K562 (cell line): ENCODE measurements at regions not wholly inside any gene's neighbourhood (a gene's known extent, or its start where the extent isn't known, plus 50 kb on each side); places are given as distances from the start of the nearest gene placed in this dataset.
"Not testable (repeated sequence)": the region's sequence is repeated elsewhere in the genome, so short reads cannot be mapped to it uniquely, and the experiment has no call there.

ENCODE experiments used
- CHD2 ChIP-seq: IDR thresholded peaks from 2 replicates; pipeline ENCODE4 v1.6.1; 2011; ENCODE audit warnings: low read depth, low read length
- CTCF ChIP-seq, 3 experiments: IDR thresholded peaks in 2 of 3; conservative IDR thresholded peaks in 1 of 3; 2 replicates each; pipeline ENCODE4 v1.5.1; 2011 to 2012; ENCODE audit warnings: low read length in 3 of 3, mild to moderate bottlenecking in 3 of 3, control low read depth in 2 of 3, improper control_type of control experiment in 1 of 3, inconsistent platforms in 1 of 3, low read depth in 1 of 3, mixed read lengths in 1 of 3, moderate library complexity in 1 of 3; ENCODE audit not compliant: insufficient read depth in 2 of 3
- E4F1 ChIP-seq: fragments of 250-450 bp; sonication (Bioruptor Pico); IDR thresholded peaks from 2 replicates; pipeline ENCODE4 v1.5.0; 2021; ENCODE audit warnings: mild to moderate bottlenecking, borderline replicate concordance
- FOXA1 ChIP-seq: fragments of 450-650 bp; IDR thresholded peaks from 2 replicates; pipeline ENCODE4 v1.6.1; 2016; ENCODE audit warnings: mild to moderate bottlenecking, borderline replicate concordance
- HNRNPLL ChIP-seq: fragments of 200-400 bp; formaldehyde crosslinking; IDR thresholded peaks from 2 replicates; pipeline ENCODE4 v1.6.1; 2017; ENCODE audit warnings: low read length, low read depth, mild to moderate bottlenecking; ENCODE audit not compliant: poor library complexity, severe bottlenecking
- NR2C2 ChIP-seq, 2 experiments: fragments of 200-800 bp in 1 of 2; sonication (Bioruptor generic) in 1 of 2; sonication (generic) in 1 of 2; formaldehyde crosslinking in 1 of 2; IDR thresholded peaks; 2 replicates each; pipeline versions ENCODE4 v1.6.1 to v1.8.0; 2016 to 2022; ENCODE audit warnings: mild to moderate bottlenecking in 1 of 2, missing compliant biosample characterization in 1 of 2, missing genetic modification characterization in 1 of 2, missing genetic modification reagents in 1 of 2
- NRF1 ChIP-seq, 2 experiments: fragments of 450-650 bp; IDR thresholded peaks in 1 of 2; conservative IDR thresholded peaks in 1 of 2; 2 replicates each; pipeline ENCODE4 v1.6.1; 2014; ENCODE audit warnings: mild to moderate bottlenecking in 2 of 2
- SETDB1 ChIP-seq: IDR thresholded peaks from one replicate; pipeline ENCODE4 v1.6.1; 2012; ENCODE audit warnings: low read length, control low read depth, inconsistent platforms
- U2AF2 ChIP-seq: fragments of 200-400 bp; formaldehyde crosslinking; optimal IDR thresholded peaks from 2 replicates; pipeline ENCODE3; 2017; ENCODE audit warnings: low read depth, mild to moderate bottlenecking, low read length
- TF ChIP-seq, protein P1 (sequence below): sonication (generic); formaldehyde crosslinking; IDR thresholded peaks from 2 replicates; pipeline ENCODE4 v1.8.1; 2023; ENCODE audit warnings: mild to moderate bottlenecking, missing genetic modification reagents

- not testable (repeated sequence) for TF ChIP-seq CTCF (IDR thresholded peaks at IDR 0.05 in 2 of 3, conservative IDR thresholded peaks at IDR 0.05 in 1 of 3; ENCODE audit: insufficient read depth in 2 of 3, low read depth in 1 of 3, low read length in 3 of 3); HNRNPLL; CHD2; U2AF2; FOXA1; NRF1 (conservative IDR thresholded peaks at IDR 0.05 in 1 of 2, IDR thresholded peaks at IDR 0.05 in 1 of 2); NR2C2 (CRISPR knock-in tag; IDR thresholded peaks at IDR 0.05); NR2C2 (tag; IDR thresholded peaks at IDR 0.05); SETDB1; E4F1
- TF ChIP-seq, protein P1, sequence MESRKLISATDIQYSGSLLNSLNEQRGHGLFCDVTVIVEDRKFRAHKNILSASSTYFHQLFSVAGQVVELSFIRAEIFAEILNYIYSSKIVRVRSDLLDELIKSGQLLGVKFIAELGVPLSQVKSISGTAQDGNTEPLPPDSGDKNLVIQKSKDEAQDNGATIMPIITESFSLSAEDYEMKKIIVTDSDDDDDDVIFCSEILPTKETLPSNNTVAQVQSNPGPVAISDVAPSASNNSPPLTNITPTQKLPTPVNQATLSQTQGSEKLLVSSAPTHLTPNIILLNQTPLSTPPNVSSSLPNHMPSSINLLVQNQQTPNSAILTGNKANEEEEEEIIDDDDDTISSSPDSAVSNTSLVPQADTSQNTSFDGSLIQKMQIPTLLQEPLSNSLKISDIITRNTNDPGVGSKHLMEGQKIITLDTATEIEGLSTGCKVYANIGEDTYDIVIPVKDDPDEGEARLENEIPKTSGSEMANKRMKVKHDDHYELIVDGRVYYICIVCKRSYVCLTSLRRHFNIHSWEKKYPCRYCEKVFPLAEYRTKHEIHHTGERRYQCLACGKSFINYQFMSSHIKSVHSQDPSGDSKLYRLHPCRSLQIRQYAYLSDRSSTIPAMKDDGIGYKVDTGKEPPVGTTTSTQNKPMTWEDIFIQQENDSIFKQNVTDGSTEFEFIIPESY (CRISPR knock-in tag): not testable (repeated sequence)
These were observed 94.0 kb downstream of the NAPG start for GRCh38 chr18:10619833-10620232.
